Skin of body (tissue), 1 donor: ENCODE measurements at regions not wholly inside any gene's neighbourhood (a gene's known extent, or its start where the extent isn't known, plus 50 kb on each side); places are given as distances from the start of the nearest gene placed in this dataset.

Source experiments
- DNase-seq: peaks from one replicate; lab custom pipeline; 2025; lab: John Stamatoyannopoulos, UW

DNA sequence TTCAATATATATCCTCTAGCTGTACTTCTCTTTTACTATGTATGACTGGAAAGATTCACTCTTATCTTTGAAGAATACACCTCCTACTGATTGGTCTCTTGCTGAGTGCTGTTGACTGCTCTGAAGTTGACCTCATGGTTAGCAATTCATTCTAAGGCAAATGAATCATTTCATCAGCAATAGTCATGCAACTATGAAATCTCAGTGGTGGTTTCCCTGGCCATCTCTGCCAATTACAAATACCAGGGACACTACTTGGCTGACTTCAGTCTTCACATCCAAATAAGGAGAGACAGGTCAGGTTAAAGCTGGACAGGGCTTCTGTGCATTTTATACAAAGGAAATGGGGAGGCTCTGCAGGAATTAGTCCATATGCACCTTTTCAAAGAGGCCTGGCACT is 333.5 kb upstream of the ACTBL2 start:
- no peak for DNase-seq

GRCh38 chr5:57805732-57806131 is 323.1 kb upstream of the ACTBL2 start:
- no peak for DNase-seq

- no peak for DNase-seq
Measured at GRCh38 chr5:57805170-57805569, 322.6 kb upstream of the ACTBL2 start.

DNA sequence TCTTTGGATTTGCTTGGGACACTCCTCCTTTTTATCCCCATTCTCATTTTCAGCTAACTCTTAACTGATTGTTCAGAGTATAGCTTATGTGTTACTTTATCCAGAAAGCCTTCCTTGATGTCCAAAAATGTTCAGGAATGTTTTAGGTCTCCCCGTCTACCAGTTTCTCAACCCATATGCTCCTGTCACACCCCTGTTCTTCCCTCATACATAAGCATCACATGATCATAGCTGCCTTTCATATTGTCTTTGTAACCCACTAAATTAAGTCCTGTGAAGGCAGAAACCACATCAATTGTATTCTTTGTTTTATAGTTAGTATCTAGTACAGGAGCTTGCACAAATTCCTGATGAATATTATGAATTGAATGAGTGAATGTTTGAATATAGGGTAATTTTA is 321.9 kb upstream of the ACTBL2 start:
- DNase-seq, result no peak

GRCh38 chr5:57804007-57804444 is 321.4 kb upstream of the ACTBL2 start:
- DNase-seq, result peak; percentile 86

DNA sequence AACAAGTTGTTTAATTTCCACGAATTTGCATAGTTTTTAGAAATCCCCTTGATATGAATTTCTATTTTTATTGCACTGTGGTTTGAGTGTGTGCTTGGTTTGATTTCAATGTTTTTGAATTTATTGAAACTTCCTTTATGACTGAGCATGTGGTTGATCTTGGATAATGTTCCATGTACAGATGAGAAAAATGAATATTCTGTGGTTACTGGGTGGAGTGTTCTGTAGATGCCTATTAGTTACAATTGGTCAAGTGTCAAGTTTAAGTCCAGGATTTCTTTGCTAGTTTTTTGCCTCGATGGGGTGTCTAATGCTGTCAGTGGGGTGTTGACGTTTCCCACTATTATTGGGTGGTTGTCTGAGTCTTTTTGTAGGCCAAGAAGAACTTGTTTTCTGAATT is 319.5 kb upstream of the ACTBL2 start:
- no peak for DNase-seq

DNA sequence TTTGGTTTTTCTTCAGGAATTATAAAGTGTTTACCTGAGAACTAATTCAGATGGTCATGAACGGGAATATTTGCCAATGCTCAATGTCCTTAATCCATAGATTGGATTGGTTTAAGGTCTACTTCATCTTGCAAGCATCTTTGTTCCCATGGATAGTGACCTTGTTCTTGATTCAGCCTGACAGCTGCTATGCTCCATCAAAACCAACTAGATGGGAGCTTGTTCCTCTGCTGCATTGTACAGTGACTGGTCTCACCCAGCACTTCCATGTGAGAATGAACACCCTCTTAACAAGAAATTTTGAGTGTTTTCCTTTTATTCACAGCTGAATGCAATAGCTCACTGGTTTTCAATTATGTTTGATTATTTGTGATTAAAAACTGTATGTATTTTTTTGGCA is 312.6 kb upstream of the ACTBL2 start:
- no peak for DNase-seq

DNA sequence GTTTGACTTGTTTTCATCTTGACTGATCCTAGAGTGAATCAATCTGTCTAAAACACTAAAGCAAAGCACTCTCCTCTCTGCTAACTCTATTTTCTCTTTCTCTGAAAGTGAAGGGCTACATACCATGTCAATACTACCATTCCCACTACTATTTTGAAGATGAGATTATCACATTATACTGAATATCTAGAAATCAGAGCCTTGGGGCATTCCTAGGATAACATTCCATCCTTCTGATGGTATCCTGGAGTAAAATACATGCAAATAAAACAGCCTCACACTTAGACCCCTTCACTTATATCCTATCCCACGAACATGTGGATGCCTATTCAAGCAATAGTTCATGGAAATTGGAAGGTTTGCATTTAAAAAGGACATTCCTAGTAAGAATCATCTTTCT is 309.3 kb upstream of the ACTBL2 start:
- DNase-seq, result no peak

- no peak for DNase-seq
Measured at GRCh38 chr5:57785946-57786345, 303.3 kb upstream of the ACTBL2 start.

DNA sequence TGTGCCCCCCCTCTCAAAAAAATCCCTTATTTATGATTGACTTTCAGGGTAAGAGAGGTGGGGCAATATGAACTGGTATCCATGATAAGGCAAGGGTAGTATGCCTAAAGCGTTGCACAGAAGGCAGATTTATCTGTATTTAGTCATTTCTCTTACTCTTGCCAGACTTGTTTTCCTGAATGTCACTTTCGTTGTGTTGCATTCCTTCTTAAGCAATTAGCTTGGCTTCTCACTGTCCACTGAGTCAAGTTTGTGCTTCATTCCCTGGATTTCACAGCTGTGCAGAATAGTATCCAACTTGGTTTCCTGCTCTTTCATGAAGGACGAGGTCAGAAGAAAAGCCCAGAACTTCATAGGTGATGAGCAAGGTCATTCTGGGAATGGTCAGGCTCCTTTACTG is 301.5 kb upstream of the ACTBL2 start:
- no peak for DNase-seq

GRCh38 chr5:57783693-57784092 is 301.1 kb upstream of the ACTBL2 start:
- DNase-seq, result peak; percentile 35

DNA sequence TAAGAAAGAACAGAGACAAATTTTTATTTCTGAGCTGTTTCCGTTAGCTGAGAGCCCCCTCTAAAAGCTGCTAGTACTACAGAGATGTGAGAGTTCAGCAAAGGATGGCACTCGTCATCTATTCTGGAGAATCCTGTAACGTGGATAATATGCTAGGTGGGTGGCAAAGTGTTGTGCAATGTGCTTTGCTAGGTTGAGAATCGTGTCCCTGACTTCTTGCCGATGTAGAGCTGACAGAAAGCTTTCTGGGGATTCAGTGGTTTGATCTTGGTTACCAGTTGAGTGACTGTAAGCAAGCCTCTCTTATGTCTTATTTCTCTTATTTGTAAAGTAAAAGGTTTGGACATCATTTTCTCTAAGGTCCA is 298.3 kb upstream of the ACTBL2 start:
- no peak for DNase-seq

GRCh38 chr5:57780306-57780960 is 297.8 kb upstream of the ACTBL2 start:
- DNase-seq, result no peak

GRCh38 chr5:57779383-57780223 is 297.0 kb upstream of the ACTBL2 start:
- DNase-seq, result peak; percentile 38

DNA sequence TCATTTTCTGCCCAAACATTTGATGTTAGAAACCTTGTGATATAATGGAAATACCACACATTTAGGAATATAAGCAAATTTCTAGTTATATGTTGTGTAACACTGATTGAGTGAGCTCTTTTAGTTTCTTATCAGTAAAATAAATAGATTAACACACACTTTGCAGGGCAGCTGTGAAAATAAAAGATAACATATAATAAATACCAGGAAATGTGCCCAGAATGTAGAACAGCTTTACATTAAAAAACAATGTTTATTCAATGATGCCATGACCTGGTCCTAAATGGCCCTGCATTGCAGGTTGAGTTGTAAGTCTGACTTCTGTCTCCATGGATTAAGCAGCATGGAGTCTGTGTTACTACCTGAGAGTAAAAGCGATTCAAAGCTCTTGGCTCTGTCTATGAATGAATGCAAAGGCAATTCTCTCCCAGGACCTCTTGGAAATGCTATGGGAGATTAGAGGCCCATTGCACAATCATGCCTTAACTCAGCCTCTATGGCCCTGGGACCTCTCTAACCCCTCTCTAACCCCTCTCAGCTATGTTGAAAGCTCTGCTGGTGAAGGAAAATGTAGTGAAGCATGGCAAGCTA is 296.0 kb upstream of the ACTBL2 start:
- DNase-seq, result no peak

DNA sequence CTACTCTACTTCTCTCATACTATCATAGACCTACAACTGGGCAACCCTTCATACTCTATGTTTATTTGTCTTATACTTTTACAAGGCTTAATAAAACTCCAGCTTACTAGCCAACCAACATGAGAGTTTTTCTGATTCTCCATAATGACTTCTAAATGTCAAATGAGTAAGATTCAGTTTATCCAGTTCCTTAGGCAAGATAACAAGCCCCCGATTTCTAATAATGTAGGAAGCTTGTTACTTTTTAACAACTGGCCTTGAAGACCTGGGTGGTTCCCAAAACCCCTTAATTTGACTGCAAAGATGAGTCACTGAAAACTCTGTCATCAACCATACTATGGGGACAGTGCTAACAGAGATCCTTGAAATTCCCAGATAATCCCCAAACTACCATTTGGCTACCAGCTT is 294.6 kb upstream of the ACTBL2 start:
- no peak for DNase-seq

DNA sequence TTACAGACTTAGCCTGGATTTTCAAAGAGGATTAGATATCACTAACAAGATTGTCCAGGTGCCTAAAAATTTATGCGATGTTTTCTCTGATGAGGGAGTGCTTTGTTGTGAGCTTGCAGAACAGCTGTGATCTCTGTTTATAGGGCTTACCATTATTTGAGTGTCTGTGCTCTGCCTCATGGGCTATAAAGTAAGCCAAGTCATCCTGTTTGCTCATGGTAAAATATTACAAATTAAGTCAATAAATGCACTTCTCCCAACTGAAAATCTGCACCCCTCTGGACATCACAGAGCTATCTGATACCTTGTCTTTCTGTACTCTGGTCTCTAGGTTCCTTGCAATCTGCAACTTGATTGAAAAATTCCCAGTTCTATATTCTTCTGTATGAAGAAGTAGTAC is 293.4 kb upstream of the ACTBL2 start:
- no peak for DNase-seq

GRCh38 chr5:57774439-57774838 is 291.8 kb upstream of the ACTBL2 start:
- DNase-seq, result no peak

DNA sequence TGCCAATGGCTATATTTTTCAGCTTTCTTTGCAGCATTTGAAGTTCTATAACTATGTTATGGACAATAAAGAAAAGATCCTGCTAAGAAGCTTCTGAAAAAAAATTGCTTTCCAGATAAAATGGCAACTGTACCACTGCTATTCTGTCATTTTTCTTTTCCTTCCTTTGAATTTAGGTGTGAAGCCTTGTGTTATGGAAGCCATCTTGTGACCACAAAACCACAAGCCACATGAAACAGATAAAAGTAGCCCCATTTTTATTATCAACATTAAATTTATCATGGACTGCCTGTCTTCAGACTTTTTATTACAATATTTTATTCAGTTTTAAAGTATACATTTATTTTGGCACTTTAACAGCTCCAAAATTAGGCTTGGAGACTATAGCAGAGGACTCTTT is 289.9 kb upstream of the ACTBL2 start:
- DNase-seq, result no peak

- DNase-seq, result no peak
Measured at GRCh38 chr5:57770039-57770438, 287.4 kb upstream of the ACTBL2 start.

GRCh38 chr5:57768745-57769144 is 286.1 kb upstream of the ACTBL2 start:
- peak; percentile 4 for DNase-seq

DNA sequence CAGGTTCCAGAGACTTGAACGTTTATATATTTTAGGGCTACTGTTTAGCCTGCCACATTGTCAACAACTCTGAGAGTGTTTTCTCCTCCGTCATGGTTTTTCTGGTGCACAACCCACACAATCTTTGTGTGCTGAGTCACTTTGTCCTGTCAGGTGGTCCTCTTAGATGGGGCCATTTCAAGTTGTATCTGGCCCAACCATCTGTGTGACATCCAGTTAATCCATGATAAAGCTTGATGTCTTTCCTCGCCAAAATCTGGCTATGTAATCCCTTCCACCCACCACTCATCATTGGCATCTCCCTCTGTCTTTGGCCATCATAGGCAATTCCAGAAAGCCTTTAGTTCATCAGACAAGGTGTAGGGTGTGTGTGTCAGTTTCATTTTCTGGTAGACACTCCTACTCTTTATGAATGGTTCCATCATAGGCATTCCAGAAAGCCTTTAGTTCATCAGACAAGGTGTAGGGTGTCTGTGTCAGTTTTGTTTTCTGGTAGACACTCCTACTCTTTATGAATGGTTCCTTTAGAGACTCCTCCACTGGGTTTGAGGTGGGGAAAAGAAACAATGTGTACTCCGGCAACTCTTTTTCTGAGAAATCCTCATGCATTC is 282.0 kb upstream of the ACTBL2 start:
- DNase-seq, result no peak
